Large intestine (tissue), 3 donors: ENCODE measurements at regions not wholly inside any gene's neighbourhood (a gene's known extent, or its start where the extent isn't known, plus 50 kb on each side); places are given as distances from the start of the nearest gene placed in this dataset.

Experiments used
- DNase-seq, 2 donors: peaks; one replicate each; pipeline versions ENCODE4 v3.0.0 to v3.0.0-alpha.2; 2013
- H3K27ac ChIP-seq: one replicate; pipeline ENCODE4 v1.5.1; 2013; ENCODE audit warnings: low read length
- H3K27me3 ChIP-seq: 2 replicates; pipeline ENCODE4 v1.6.1; 2013; ENCODE audit warnings: low read length; ENCODE audit not compliant: control insufficient read depth, insufficient read depth
- H3K36me3 ChIP-seq: 2 replicates; pipeline ENCODE4 v1.6.1; 2013; ENCODE audit warnings: low read length; ENCODE audit not compliant: control insufficient read depth, insufficient read depth
- H3K4me1 ChIP-seq: one replicate; pipeline ENCODE4 v1.6.1; 2013; ENCODE audit warnings: low read length; ENCODE audit not compliant: control insufficient read depth, insufficient read depth
- H3K4me3 ChIP-seq: one replicate; pipeline ENCODE4 v1.5.1; 2013; ENCODE audit warnings: low read length
- H3K9me3 ChIP-seq: one replicate; pipeline ENCODE4 v1.6.1; 2013; ENCODE audit warnings: mild to moderate bottlenecking, low read depth, low read length, moderate library complexity; ENCODE audit not compliant: control insufficient read depth
- WGBS: methylation state at CpG from one replicate; pipeline ENCODE4 v1.1.5; 2013; ENCODE audit warnings: low lambda C conversion rate; ENCODE audit not compliant: insufficient coverage; 5-methylcytosine and 5-hydroxymethylcytosine counted together

DNA sequence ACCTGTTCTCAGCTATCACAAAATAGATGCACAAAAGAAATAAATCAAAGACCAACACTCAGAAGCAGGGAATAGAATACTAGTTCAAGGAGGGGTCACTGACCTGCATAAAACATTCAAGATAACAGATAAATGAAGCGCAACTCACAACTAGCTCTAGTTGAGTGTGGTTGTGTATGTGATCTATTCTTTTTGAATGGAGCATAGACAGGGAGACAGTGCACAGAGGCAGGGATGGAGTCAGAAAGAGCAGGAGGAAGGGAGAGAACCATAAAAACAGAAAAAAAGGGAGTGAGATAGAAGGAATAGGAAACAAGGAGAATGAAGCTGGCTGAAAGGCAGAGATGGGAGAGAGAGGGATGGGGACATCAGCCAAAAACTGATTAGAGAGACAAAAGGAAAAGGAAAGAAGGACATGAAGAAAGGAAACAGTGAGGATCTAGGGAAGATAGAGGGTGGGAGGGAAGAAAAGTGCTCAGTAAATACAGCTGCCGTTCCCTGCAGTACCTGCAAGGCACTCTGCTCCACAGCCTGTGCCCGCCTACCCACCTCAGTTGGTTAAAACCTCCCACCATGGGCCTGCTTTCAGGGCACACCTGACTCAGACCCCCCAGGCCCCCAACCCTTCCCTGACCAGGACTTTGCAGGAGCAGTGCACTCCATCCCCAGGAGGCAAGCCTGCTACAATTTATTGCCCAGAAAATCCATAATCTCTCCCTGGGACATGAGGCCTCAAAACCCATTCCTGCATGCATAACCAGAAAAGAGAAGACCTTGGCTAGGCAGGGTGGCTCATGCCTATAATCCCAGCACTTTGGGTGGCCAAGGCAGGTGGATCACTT is 385.2 kb upstream of the POU3F1 start:
- Histone ChIP-seq H3K36me3 (no peaks in the 10 kb centered on the region), H3K9me3 (no peaks in the 10 kb centered on the region), H3K4me1 (no peaks in the 10 kb centered on the region), H3K4me3 (no peak overlapping the region), H3K27ac (no peak overlapping the region), H3K27me3 (peaks cover 4% of the 10 kb centered on the region)
- no peak for DNase-seq
- 33% methylated on average over 1 of the region's 3 CpGs for WGBS

DNA sequence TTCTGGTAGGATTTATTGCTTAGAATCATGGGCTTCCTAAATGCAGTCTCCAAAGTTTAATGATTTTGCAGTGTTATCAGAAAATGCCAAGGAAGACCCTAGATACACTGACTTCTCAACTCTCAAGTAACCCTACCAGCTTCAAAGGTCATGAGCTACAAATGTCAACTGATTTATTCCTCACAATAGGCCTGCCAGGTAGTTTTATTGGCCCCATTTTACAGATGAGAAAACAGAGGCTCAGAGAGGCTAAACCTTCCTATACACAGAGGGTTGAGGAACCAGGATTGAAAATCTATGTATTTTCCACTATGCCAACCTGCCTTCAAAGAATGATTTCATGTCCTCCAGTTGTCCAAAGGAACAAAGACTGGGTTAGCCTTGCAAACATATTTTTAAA is 384.4 kb upstream of the POU3F1 start:
- Histone ChIP-seq H3K36me3 (no peaks in the 10 kb centered on the region), H3K4me3 (no peak overlapping the region), H3K27ac (no peak overlapping the region), H3K4me1 (no peaks in the 10 kb centered on the region), H3K9me3 (no peaks in the 10 kb centered on the region), H3K27me3 (peaks cover 4% of the 10 kb centered on the region)
- no peak for DNase-seq

GRCh38 chr1:38424677-38425076 is 378.1 kb upstream of the POU3F1 start:
- H3K9me3 ChIP-seq: no peaks in the 10 kb centered on the region

GRCh38 chr1:38420666-38421065 is 374.1 kb upstream of the POU3F1 start:
- no peak overlapping the region for H3K4me3 ChIP-seq
- H3K27ac ChIP-seq: no peak overlapping the region
- H3K4me1 ChIP-seq: no peaks in the 10 kb centered on the region
- H3K9me3 ChIP-seq: no peaks in the 10 kb centered on the region
- WGBS: no CpG with 5 or more reads among the region's 4 CpGs
- no peak for DNase-seq
- no peaks in the 10 kb centered on the region for H3K27me3 ChIP-seq
- H3K36me3 ChIP-seq: no peaks in the 10 kb centered on the region

More at GRCh38 chr1:38424677-38425076, 378.1 kb upstream of the POU3F1 start:
- WGBS: 86% methylated on average over 1 of the region's 2 CpGs
- H3K27me3 ChIP-seq: no peaks in the 10 kb centered on the region
- H3K36me3 ChIP-seq: no peaks in the 10 kb centered on the region
- H3K4me3 ChIP-seq: no peak overlapping the region
- H3K27ac ChIP-seq: no peak overlapping the region
- DNase-seq: no peak
- no peaks in the 10 kb centered on the region for H3K4me1 ChIP-seq

GRCh38 chr1:38418195-38419030 is 371.8 kb upstream of the POU3F1 start:
- no peaks in the 10 kb centered on the region for H3K27me3 ChIP-seq
- H3K4me1 ChIP-seq: no peaks in the 10 kb centered on the region
- H3K9me3 ChIP-seq: no peaks in the 10 kb centered on the region
- no peaks in the 10 kb centered on the region for H3K36me3 ChIP-seq
- no peak overlapping the region for H3K27ac ChIP-seq
- H3K4me3 ChIP-seq: no peak overlapping the region
- DNase-seq: no peak
- 81% methylated on average over 6 of the region's 9 CpGs for WGBS

GRCh38 chr1:38403667-38404066 is 357.1 kb upstream of the POU3F1 start:
- no CpG with 5 or more reads among the region's 2 CpGs for WGBS
- H3K27me3 ChIP-seq: no peaks in the 10 kb centered on the region
- no peaks in the 10 kb centered on the region for H3K4me1 ChIP-seq
- no peak for DNase-seq
- no peak overlapping the region for H3K4me3 ChIP-seq
- H3K27ac ChIP-seq: no peak overlapping the region
- no peaks in the 10 kb centered on the region for H3K36me3 ChIP-seq
- no peaks in the 10 kb centered on the region for H3K9me3 ChIP-seq

DNA sequence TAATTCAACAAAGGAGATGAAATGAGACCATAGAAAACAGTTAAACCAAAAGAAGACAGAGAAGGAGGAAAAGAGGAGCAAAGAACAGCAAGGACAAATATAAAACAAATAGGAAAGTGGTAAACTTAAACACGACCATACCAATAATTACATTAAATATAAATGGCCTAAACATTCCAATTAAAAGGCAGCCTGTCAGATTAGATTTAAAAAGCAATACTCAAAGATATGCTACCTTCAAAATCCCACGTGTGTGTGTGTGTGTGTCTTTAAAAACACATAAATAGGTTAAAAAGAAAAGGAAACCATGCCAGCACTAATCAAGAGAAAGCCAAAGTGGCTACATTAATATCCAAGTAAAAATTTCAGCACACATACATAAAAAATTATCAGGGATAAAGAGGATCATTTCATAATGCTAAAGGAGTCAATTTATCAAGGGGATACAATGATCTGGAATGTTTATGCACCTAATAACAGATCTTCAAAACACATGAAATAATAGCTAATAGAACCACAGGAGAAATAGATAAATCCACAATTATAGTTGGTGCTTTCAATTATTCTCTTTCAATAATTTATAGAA is 355.7 kb upstream of the POU3F1 start:
- no peaks in the 10 kb centered on the region for H3K27me3 ChIP-seq
- no peak overlapping the region for H3K4me3 ChIP-seq
- H3K27ac ChIP-seq: no peak overlapping the region
- 100% methylated on average over 1 of the region's 2 CpGs for WGBS
- H3K36me3 ChIP-seq: no peaks in the 10 kb centered on the region
- peaks cover under 1% of the 10 kb centered on the region for H3K9me3 ChIP-seq
- DNase-seq: no peak
- no peaks in the 10 kb centered on the region for H3K4me1 ChIP-seq

- Histone ChIP-seq H3K27ac (no peak overlapping the region), H3K36me3 (no peaks in the 10 kb centered on the region), H3K4me3 (no peak overlapping the region), H3K4me1 (no peaks in the 10 kb centered on the region), H3K9me3 (peaks cover 4% of the 10 kb centered on the region), H3K27me3 (no peaks in the 10 kb centered on the region)
- no peak for DNase-seq
- 88% methylated on average over 1 of the region's 1 CpG for WGBS
Measured at GRCh38 chr1:38396606-38397005, 350.0 kb upstream of the POU3F1 start.

- H3K27me3 ChIP-seq: no peaks in the 10 kb centered on the region
- no peaks in the 10 kb centered on the region for H3K4me1 ChIP-seq
- H3K36me3 ChIP-seq: no peaks in the 10 kb centered on the region
- H3K9me3 ChIP-seq: peaks cover 4% of the 10 kb centered on the region
- no peak for DNase-seq
- no peak overlapping the region for H3K4me3 ChIP-seq
- no peak overlapping the region for H3K27ac ChIP-seq
Measured at GRCh38 chr1:38394303-38394702, 347.7 kb upstream of the POU3F1 start.

GRCh38 chr1:38392861-38393260 is 346.3 kb upstream of the POU3F1 start:
- Histone ChIP-seq H3K9me3 (peaks cover 4% of the 10 kb centered on the region), H3K4me1 (no peaks in the 10 kb centered on the region), H3K36me3 (no peaks in the 10 kb centered on the region), H3K4me3 (no peak overlapping the region), H3K27ac (no peak overlapping the region), H3K27me3 (no peaks in the 10 kb centered on the region)
- WGBS: 80% methylated on average over 1 of the region's 2 CpGs
- DNase-seq: no peak
